ENCODE measurements at regions not wholly inside any gene's neighbourhood (a gene's known extent, or its start where the extent isn't known, plus 50 kb on each side); places are given as distances from the start of the nearest gene placed in this dataset.

- peaks cover 5% of the 10 kb centered on the region for H3K4me1 Mint-ChIP-seq
- ChIA-PET POLR2A (no interaction called here), CTCF (no interaction called here)
- H3K36me3 Mint-ChIP-seq: no peaks in the 10 kb centered on the region
- no peaks in the 10 kb centered on the region for H3K27me3 Mint-ChIP-seq (ENCODE audit: low read depth)
- DNase-seq (ENCODE audit: low spot score): no peak
- no peak overlapping the region for H3K27ac Mint-ChIP-seq
- no peak for TF ChIP-seq IRF1 (CRISPR knock-in tag; IDR thresholded peaks at IDR 0.05)
- no peak for ATAC-seq
- no peaks in the 10 kb centered on the region for H3K9me3 Mint-ChIP-seq
- H3K4me3 Mint-ChIP-seq: no peak overlapping the region
These were observed 133.6 kb upstream of the HMHB1 start for GRCh38 chr5:143678148-143678905.

GRCh38 chr5:143677403-143677802 is 134.6 kb upstream of the HMHB1 start:
- Mint-ChIP-seq H3K4me1 (peaks cover 5% of the 10 kb centered on the region), H3K9me3 (no peaks in the 10 kb centered on the region), H3K27ac (no peak overlapping the region), H3K4me3 (no peak overlapping the region), H3K36me3 (no peaks in the 10 kb centered on the region), H3K27me3 (ENCODE audit: low read depth) (no peaks in the 10 kb centered on the region)
- POLR2A ChIA-PET: no interaction called here
- TF ChIP-seq ZNF512 (CRISPR knock-in tag; IDR thresholded peaks at IDR 0.05; ENCODE audit: borderline replicate concordance): no peak
- TF ChIP-seq ZNF532 (CRISPR knock-in tag; IDR thresholded peaks at IDR 0.05; ENCODE audit: borderline replicate concordance): no peak
- TF ChIP-seq JAZF1 (CRISPR knock-in tag; IDR thresholded peaks at IDR 0.05): no peak
- no peak for TF ChIP-seq HMGXB4 (CRISPR knock-in tag; IDR thresholded peaks at IDR 0.05)
- TF ChIP-seq ZNF423 (CRISPR knock-in tag; IDR thresholded peaks at IDR 0.05): no peak
- no peak for TF ChIP-seq TP53 (CRISPR knock-in tag; IDR thresholded peaks at IDR 0.05)
- no peak for TF ChIP-seq E2F4 (CRISPR knock-in tag; IDR thresholded peaks at IDR 0.05; ENCODE audit: borderline replicate concordance, low read depth)
- no peak for TF ChIP-seq TCF7 (CRISPR knock-in tag; IDR thresholded peaks at IDR 0.05; ENCODE audit: low read depth)
- TF ChIP-seq ZNF219 (CRISPR knock-in tag; IDR thresholded peaks at IDR 0.05; ENCODE audit: borderline replicate concordance): no peak
- CTCF ChIA-PET: no interaction called here
- DNase-seq (ENCODE audit: low spot score) (no peak), ATAC-seq (no peak)

GRCh38 chr5:143676802-143677201 is 135.2 kb upstream of the HMHB1 start:
- Mint-ChIP-seq H3K4me1 (peaks cover 5% of the 10 kb centered on the region), H3K27me3 (ENCODE audit: low read depth) (no peaks in the 10 kb centered on the region), H3K4me3 (no peak overlapping the region), H3K9me3 (no peaks in the 10 kb centered on the region), H3K36me3 (no peaks in the 10 kb centered on the region), H3K27ac (no peak overlapping the region)
- POLR2A ChIA-PET: no interaction called here
- CTCF ChIA-PET: no interaction called here
- no peak for ATAC-seq
- no peak for DNase-seq (ENCODE audit: low spot score)
- TF ChIP-seq NR3C1 (CRISPR knock-in tag; conservative IDR thresholded peaks at IDR 0.05; ENCODE audit: low read depth): no peak
- TF ChIP-seq GABPB1 (CRISPR knock-in tag; IDR thresholded peaks at IDR 0.05): no peak
- no peak for TF ChIP-seq PREB (CRISPR knock-in tag; IDR thresholded peaks at IDR 0.05; ENCODE audit: borderline replicate concordance)
- TF ChIP-seq SMAD3 (CRISPR knock-in tag; IDR thresholded peaks at IDR 0.05; ENCODE audit: borderline replicate concordance): no peak
- TF ChIP-seq ETV6 (CRISPR knock-in tag; IDR thresholded peaks at IDR 0.05): no peak
- TF ChIP-seq USF1 (CRISPR knock-in tag; IDR thresholded peaks at IDR 0.05): no peak
- TF ChIP-seq ATF2 (CRISPR knock-in tag; IDR thresholded peaks at IDR 0.05; ENCODE audit: borderline replicate concordance, low read depth): no peak
- no peak for TF ChIP-seq RORB (CRISPR knock-in tag; IDR thresholded peaks at IDR 0.05)
